Naive B cell (primary cell): ENCODE measurements at regions not wholly inside any gene's neighbourhood (a gene's known extent, or its start where the extent isn't known, plus 50 kb on each side); places are given as distances from the start of the nearest gene placed in this dataset.

Source experiments
- ATAC-seq, 2 donors: fragments of 150-1000 bp; cut with Tn5 transposase; 2 replicates each; pipeline ENCODE4 v1.10.0; 2021; ENCODE audit warnings: low read depth in 2 of 2, mild to moderate bottlenecking in 2 of 2, moderate library complexity in 2 of 2
- DNase-seq: peaks from one replicate; pipeline ENCODE4 v3.0.0; 2022
- H3K27ac Mint-ChIP-seq, 6 donors: one replicate each; pipeline ENCODE4 v1.8.0; 2020 to 2022; ENCODE audit warnings: mild to moderate bottlenecking in 6 of 6, mixed read lengths in 6 of 6, moderate library complexity in 5 of 6, inconsistent platforms in 2 of 6
- H3K27me3 Mint-ChIP-seq, 3 donors: one replicate each; pipeline ENCODE4 v1.8.0; 2021 to 2022; ENCODE audit warnings: mixed read lengths in 3 of 3, mild to moderate bottlenecking in 1 of 3
- H3K36me3 Mint-ChIP-seq, 2 donors: one replicate each; pipeline ENCODE4 v1.8.0; 2020 to 2022; ENCODE audit warnings: mixed read lengths in 2 of 2, inconsistent platforms in 1 of 2, mild to moderate bottlenecking in 1 of 2
- H3K4me1 Mint-ChIP-seq, 3 donors: one replicate each; pipeline ENCODE4 v1.8.0; 2020 to 2022; ENCODE audit warnings: mixed read lengths in 3 of 3, inconsistent platforms in 1 of 3, mild to moderate bottlenecking in 1 of 3, moderate library complexity in 1 of 3
- H3K4me3 Mint-ChIP-seq, 8 donors: one replicate each; pipeline ENCODE4 v1.8.0; 2020 to 2022; ENCODE audit warnings: mild to moderate bottlenecking in 8 of 8, mixed read lengths in 8 of 8, moderate library complexity in 8 of 8, inconsistent platforms in 2 of 8
- H3K9me3 Mint-ChIP-seq, 7 donors: one replicate each; pipeline ENCODE4 v1.8.0; 2020 to 2022; ENCODE audit warnings: mixed read lengths in 7 of 7, mild to moderate bottlenecking in 5 of 7, inconsistent platforms in 2 of 7, moderate library complexity in 1 of 7

GRCh38 chr6:170033666-170034065, 257.2 kb downstream of the DLL1 start:
- no peak for ATAC-seq
- DNase-seq, result no peak

GRCh38 chr6:170032706-170033309, 258.1 kb downstream of the DLL1 start:
- no peak for DNase-seq
- Mint-ChIP-seq H3K4me1 (no peaks in the 10 kb centered on the region), H3K4me3 (no peak overlapping the region), H3K27me3 (peaks cover 6 to 14% (median 9%) of the 10 kb centered on the region in 3 donors), H3K36me3 (peaks cover 14 to 31% of the 10 kb centered on the region in 2 donors), H3K9me3 (peaks cover 10 to 23% (median 17%) of the 10 kb centered on the region in 7 donors), H3K27ac (no peak overlapping the region)
- no peak for ATAC-seq

More at GRCh38 chr6:170033666-170034065, 257.2 kb downstream of the DLL1 start:
- no peaks in the 10 kb centered on the region for H3K4me1 Mint-ChIP-seq
- no peak overlapping the region for H3K27ac Mint-ChIP-seq
- H3K4me3 Mint-ChIP-seq, result no peak overlapping the region
- peaks cover 4 to 14% (median 6%) of the 10 kb centered on the region in 3 donors for H3K27me3 Mint-ChIP-seq
- peaks cover 10 to 23% (median 15%) of the 10 kb centered on the region in 7 donors for H3K9me3 Mint-ChIP-seq
- H3K36me3 Mint-ChIP-seq, result peaks cover 14 to 31% of the 10 kb centered on the region in 2 donors

GRCh38 chr6:170032197-170032596, 258.7 kb downstream of the DLL1 start:
- Mint-ChIP-seq H3K4me3 (no peak overlapping the region), H3K27ac (no peak overlapping the region), H3K27me3 (peaks cover 6 to 14% (median 9%) of the 10 kb centered on the region in 3 donors), H3K4me1 (no peaks in the 10 kb centered on the region), H3K9me3 (peaks cover 10 to 25% (median 17%) of the 10 kb centered on the region in 7 donors), H3K36me3 (peaks cover 14 to 31% of the 10 kb centered on the region in 2 donors)
- DNase-seq (no peak), ATAC-seq (no peak)

GRCh38 chr6:170031684-170032121, 259.2 kb downstream of the DLL1 start:
- DNase-seq, result no peak
- no peak overlapping the region for H3K4me3 Mint-ChIP-seq
- H3K36me3 Mint-ChIP-seq, result peaks cover 13 to 28% of the 10 kb centered on the region in 2 donors
- H3K27ac Mint-ChIP-seq, result peak overlapping the region in 1 of 6 donors; percentile 42
- H3K9me3 Mint-ChIP-seq, result peaks cover 10 to 25% (median 17%) of the 10 kb centered on the region in 7 donors
- H3K27me3 Mint-ChIP-seq, result peaks cover 6 to 14% (median 9%) of the 10 kb centered on the region in 3 donors
- ATAC-seq, result no peak
- H3K4me1 Mint-ChIP-seq, result no peaks in the 10 kb centered on the region

- no peaks in the 10 kb centered on the region for H3K4me1 Mint-ChIP-seq
- DNase-seq (no peak), ATAC-seq (no peak)
- peaks cover 5 to 20% of the 10 kb centered on the region in 2 donors for H3K36me3 Mint-ChIP-seq
- peaks cover 6 to 14% (median 9%) of the 10 kb centered on the region in 3 donors for H3K27me3 Mint-ChIP-seq
- H3K4me3 Mint-ChIP-seq, result no peak overlapping the region
- H3K9me3 Mint-ChIP-seq, result peaks cover 6 to 25% (median 11%) of the 10 kb centered on the region in 7 donors
- no peak overlapping the region for H3K27ac Mint-ChIP-seq
These were observed 259.9 kb downstream of the DLL1 start for GRCh38 chr6:170030821-170031471.

GRCh38 chr6:170030284-170030815, 260.5 kb downstream of the DLL1 start:
- DNase-seq, result no peak
- ATAC-seq, result no peak
- Mint-ChIP-seq H3K27ac (no peak overlapping the region), H3K4me1 (no peaks in the 10 kb centered on the region), H3K9me3 (peaks cover 6 to 22% (median 9%) of the 10 kb centered on the region in 7 donors), H3K4me3 (no peak overlapping the region), H3K36me3 (peaks cover 5 to 19% of the 10 kb centered on the region in 2 donors), H3K27me3 (peaks cover 7 to 14% (median 9%) of the 10 kb centered on the region in 3 donors)

GRCh38 chr6:170029416-170030283, 261.2 kb downstream of the DLL1 start:
- no peak overlapping the region for H3K27ac Mint-ChIP-seq
- DNase-seq, result no peak

GRCh38 chr6:170028629-170029345, 262.1 kb downstream of the DLL1 start:
- H3K27ac Mint-ChIP-seq, result no peak overlapping the region
- peaks cover 6 to 17% (median 6%) of the 10 kb centered on the region in 7 donors for H3K9me3 Mint-ChIP-seq
- H3K27me3 Mint-ChIP-seq, result peaks cover 9 to 14% (median 12%) of the 10 kb centered on the region in 3 donors
- no peaks in the 10 kb centered on the region for H3K4me1 Mint-ChIP-seq
- DNase-seq, result no peak
- H3K36me3 Mint-ChIP-seq, result peaks cover 5 to 13% of the 10 kb centered on the region in 2 donors
- H3K4me3 Mint-ChIP-seq, result no peak overlapping the region
- ATAC-seq, result no peak

More at GRCh38 chr6:170029416-170030283, 261.2 kb downstream of the DLL1 start:
- Mint-ChIP-seq H3K4me3 (no peak overlapping the region), H3K36me3 (peaks cover 5 to 19% of the 10 kb centered on the region in 2 donors), H3K4me1 (no peaks in the 10 kb centered on the region), H3K9me3 (peaks cover 6 to 22% (median 9%) of the 10 kb centered on the region in 7 donors), H3K27me3 (peaks cover 9 to 14% (median 14%) of the 10 kb centered on the region in 3 donors)
- no peak for ATAC-seq

GRCh38 chr6:170027647-170028043, 263.2 kb downstream of the DLL1 start:
- no peak for DNase-seq
- Mint-ChIP-seq H3K9me3 (peaks cover 0 to 11% (median 0%) of the 10 kb centered on the region in 7 donors), H3K27ac (peak overlapping the region in 2 of 6 donors; percentile 27 to 86), H3K4me3 (no peak overlapping the region), H3K36me3 (peaks cover 0 to 2% of the 10 kb centered on the region in 2 donors), H3K4me1 (no peaks in the 10 kb centered on the region), H3K27me3 (peaks cover under 1 to 8% (median 4%) of the 10 kb centered on the region in 3 donors)
- no peak for ATAC-seq

- Mint-ChIP-seq H3K36me3 (no peaks in the 10 kb centered on the region), H3K4me3 (no peak overlapping the region), H3K9me3 (peaks cover 0 to 11% (median 0%) of the 10 kb centered on the region in 7 donors), H3K4me1 (no peaks in the 10 kb centered on the region), H3K27me3 (peaks cover 4 to 14% (median 6%) of the 10 kb centered on the region in 3 donors), H3K27ac (peak overlapping the region in 2 of 6 donors; percentile 27 to 29)
- ATAC-seq, result no peak
- DNase-seq, result no peak
These were observed 263.9 kb downstream of the DLL1 start for GRCh38 chr6:170026751-170027646.

GRCh38 chr6:170025935-170026750, 264.7 kb downstream of the DLL1 start:
- Mint-ChIP-seq H3K4me3 (no peak overlapping the region), H3K4me1 (no peaks in the 10 kb centered on the region), H3K27me3 (peaks cover 4 to 20% (median 12%) of the 10 kb centered on the region in 3 donors), H3K27ac (peak overlapping the region in 1 of 6 donors; percentile 26), H3K36me3 (no peaks in the 10 kb centered on the region), H3K9me3 (peaks cover 0 to 11% (median 0%) of the 10 kb centered on the region in 7 donors)
- DNase-seq (no peak), ATAC-seq (no peak)
